ENCODE measurements at regions not wholly inside any gene's neighbourhood (a gene's known extent, or its start where the extent isn't known, plus 50 kb on each side); places are given as distances from the start of the nearest gene placed in this dataset.

DNA sequence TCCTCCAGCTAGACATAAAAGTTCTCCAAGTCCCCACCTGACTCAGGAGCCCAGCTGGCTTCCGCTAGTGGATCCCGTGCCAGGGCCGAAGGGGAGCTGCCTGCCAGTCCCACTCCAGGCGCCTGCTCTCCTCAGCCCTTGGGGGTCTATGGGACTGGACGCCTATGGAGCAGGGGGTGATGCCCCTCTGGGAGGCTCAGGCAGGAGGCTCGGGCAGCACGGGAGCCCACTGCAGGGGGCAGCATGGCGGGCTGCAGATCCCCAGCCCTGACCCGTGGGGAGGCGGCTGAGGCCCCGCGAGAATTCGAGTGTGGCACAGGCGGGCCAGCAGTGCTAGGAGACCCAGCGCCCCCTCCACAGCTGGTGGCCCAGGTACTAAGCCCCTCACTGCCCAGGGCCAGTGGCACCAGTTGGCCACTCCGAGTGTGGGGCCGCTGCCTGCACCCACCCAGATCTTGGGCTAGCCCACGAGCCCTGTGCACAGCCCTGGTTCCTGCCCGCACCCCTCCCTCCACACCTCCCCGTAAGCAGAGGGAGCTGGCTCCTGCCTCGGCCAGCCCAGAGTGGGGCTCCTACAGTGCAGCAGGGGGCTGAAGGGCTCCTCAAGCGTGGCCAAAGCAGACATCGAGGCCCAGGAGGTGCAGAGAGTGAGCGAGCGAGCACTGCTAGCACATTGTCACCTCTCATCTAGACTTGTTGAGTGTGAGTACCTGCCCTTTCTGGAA lies 221.3 kb upstream of the NSMCE3 start:
- no peak for TF ChIP-seq EZH2 (IDR thresholded peaks at IDR 0.05; ENCODE audit: borderline replicate concordance, low read depth, low read length, severe bottlenecking)
- TF ChIP-seq, protein P1, sequence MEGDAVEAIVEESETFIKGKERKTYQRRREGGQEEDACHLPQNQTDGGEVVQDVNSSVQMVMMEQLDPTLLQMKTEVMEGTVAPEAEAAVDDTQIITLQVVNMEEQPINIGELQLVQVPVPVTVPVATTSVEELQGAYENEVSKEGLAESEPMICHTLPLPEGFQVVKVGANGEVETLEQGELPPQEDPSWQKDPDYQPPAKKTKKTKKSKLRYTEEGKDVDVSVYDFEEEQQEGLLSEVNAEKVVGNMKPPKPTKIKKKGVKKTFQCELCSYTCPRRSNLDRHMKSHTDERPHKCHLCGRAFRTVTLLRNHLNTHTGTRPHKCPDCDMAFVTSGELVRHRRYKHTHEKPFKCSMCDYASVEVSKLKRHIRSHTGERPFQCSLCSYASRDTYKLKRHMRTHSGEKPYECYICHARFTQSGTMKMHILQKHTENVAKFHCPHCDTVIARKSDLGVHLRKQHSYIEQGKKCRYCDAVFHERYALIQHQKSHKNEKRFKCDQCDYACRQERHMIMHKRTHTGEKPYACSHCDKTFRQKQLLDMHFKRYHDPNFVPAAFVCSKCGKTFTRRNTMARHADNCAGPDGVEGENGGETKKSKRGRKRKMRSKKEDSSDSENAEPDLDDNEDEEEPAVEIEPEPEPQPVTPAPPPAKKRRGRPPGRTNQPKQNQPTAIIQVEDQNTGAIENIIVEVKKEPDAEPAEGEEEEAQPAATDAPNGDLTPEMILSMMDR (IDR thresholded peaks at IDR 0.05; ENCODE audit: borderline replicate concordance, extremely low read depth, low read length, poor library complexity, severe bottlenecking) = no peak
